ENCODE measurements at regions not wholly inside any gene's neighbourhood (a gene's known extent, or its start where the extent isn't known, plus 50 kb on each side); places are given as distances from the start of the nearest gene placed in this dataset.

DNA sequence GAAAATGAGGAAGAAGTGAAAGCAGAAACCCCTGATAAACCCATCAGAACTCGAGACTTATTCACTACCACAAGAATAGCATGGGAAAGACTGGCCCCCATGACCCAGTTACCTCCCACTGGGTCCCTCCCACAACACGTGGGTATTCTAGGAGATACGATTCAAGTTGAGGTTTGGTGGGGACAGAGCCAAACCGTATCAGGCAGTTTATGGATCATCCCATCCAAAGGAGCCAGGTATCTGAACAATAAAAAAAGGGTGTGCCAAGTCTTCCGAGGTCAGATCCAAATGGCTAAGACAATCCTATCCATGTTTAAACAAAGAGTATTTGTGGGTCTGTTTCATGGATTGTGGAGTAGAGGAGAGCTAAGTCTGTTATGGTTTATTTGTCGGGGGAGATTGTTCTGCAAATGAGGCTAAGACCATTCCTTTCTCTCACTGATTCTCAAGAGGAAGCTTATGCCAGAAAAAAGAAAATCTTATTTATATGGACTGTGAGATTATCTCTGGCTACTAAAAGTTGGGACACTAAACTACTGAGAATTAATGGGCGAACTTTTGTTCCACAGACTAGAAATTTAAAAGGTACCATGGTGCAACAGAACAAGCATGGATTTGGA is 203.7 kb downstream of the IPMK start:
- TF ChIP-seq, protein P1, sequence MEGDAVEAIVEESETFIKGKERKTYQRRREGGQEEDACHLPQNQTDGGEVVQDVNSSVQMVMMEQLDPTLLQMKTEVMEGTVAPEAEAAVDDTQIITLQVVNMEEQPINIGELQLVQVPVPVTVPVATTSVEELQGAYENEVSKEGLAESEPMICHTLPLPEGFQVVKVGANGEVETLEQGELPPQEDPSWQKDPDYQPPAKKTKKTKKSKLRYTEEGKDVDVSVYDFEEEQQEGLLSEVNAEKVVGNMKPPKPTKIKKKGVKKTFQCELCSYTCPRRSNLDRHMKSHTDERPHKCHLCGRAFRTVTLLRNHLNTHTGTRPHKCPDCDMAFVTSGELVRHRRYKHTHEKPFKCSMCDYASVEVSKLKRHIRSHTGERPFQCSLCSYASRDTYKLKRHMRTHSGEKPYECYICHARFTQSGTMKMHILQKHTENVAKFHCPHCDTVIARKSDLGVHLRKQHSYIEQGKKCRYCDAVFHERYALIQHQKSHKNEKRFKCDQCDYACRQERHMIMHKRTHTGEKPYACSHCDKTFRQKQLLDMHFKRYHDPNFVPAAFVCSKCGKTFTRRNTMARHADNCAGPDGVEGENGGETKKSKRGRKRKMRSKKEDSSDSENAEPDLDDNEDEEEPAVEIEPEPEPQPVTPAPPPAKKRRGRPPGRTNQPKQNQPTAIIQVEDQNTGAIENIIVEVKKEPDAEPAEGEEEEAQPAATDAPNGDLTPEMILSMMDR (IDR thresholded peaks at IDR 0.05): no peak
- TF ChIP-seq POLR2AphosphoS5 (IDR thresholded peaks at IDR 0.05): no peak
- no peak for TF ChIP-seq POLR2A (IDR thresholded peaks at IDR 0.05)
- TF ChIP-seq EP300 (IDR thresholded peaks at IDR 0.05): no peak

Measured in sigmoid colon (tissue), 4 donors.